Loucy (cell line): ENCODE measurements at regions not wholly inside any gene's neighbourhood (a gene's known extent, or its start where the extent isn't known, plus 50 kb on each side); places are given as distances from the start of the nearest gene placed in this dataset.

ENCODE experiments used
- H2AFZ ChIP-seq: fragments of 200-600 bp; sonication (generic); 2 replicates; pipeline ENCODE4 v1.6.0; 2016; ENCODE audit warnings: antibody characterized with exemption, mild to moderate bottlenecking, low read length, moderate library complexity
- H3F3A ChIP-seq: fragments of 200-600 bp; 2 replicates; pipeline ENCODE4 v1.6.0; 2016; ENCODE audit warnings: antibody characterized with exemption, low read depth, mild to moderate bottlenecking
- H3K27me3 ChIP-seq: fragments of 200-600 bp; sonication (generic); 2 replicates; pipeline ENCODE4 v1.6.1; 2014; ENCODE audit warnings: low read length, mild to moderate bottlenecking; ENCODE audit not compliant: insufficient read depth, poor library complexity, severe bottlenecking
- H3K36me3 ChIP-seq: fragments of 200-600 bp; sonication (generic); 2 replicates; pipeline ENCODE4 v1.6.1; 2016; ENCODE audit warnings: low read length; ENCODE audit not compliant: insufficient read depth
- H3K4me1 ChIP-seq: fragments of 200-600 bp; sonication (generic); 2 replicates; pipeline ENCODE4 v1.5.1; 2014; ENCODE audit warnings: low read length, mild to moderate bottlenecking; ENCODE audit not compliant: insufficient read depth, poor library complexity, severe bottlenecking
- H3K4me2 ChIP-seq: fragments of 200-600 bp; sonication (generic); 2 replicates; pipeline ENCODE4 v1.6.0; 2014; ENCODE audit warnings: antibody characterized with exemption, low read length, low read depth, mild to moderate bottlenecking; ENCODE audit not compliant: poor library complexity, severe bottlenecking
- H3K4me3 ChIP-seq: fragments of 200-600 bp; sonication (generic); 2 replicates; pipeline ENCODE4 v1.5.1; 2014; ENCODE audit warnings: low read length, mild to moderate bottlenecking, mixed read lengths; ENCODE audit not compliant: poor library complexity, severe bottlenecking
- H3K79me2 ChIP-seq: fragments of 200-600 bp; sonication (generic); 2 replicates; pipeline ENCODE4 v1.6.1; 2014; ENCODE audit warnings: low read length; ENCODE audit not compliant: insufficient read depth
- H3K9ac ChIP-seq: fragments of 200-600 bp; sonication (generic); 2 replicates; pipeline ENCODE4 v1.6.0; 2014; ENCODE audit warnings: mild to moderate bottlenecking, low read depth, low read length, moderate library complexity; ENCODE audit not compliant: poor library complexity, severe bottlenecking
- H3K9me2 ChIP-seq: fragments of 200-600 bp; sonication (generic); replicated peaks from 2 replicates; pipeline ENCODE4 v1.6.1; 2016; ENCODE audit warnings: low read depth, low read length, mixed read lengths
- H3K9me3 ChIP-seq: fragments of 200-600 bp; sonication (generic); 2 replicates; pipeline ENCODE4 v1.6.1; 2014; ENCODE audit warnings: mild to moderate bottlenecking, antibody characterized with exemption, low read length, low read depth; ENCODE audit not compliant: insufficient read depth
- H4K20me1 ChIP-seq: fragments of 200-600 bp; sonication (generic); 2 replicates; pipeline ENCODE4 v1.6.0; 2014; ENCODE audit warnings: antibody characterized with exemption, low read length, mild to moderate bottlenecking; ENCODE audit not compliant: insufficient read depth, poor library complexity, severe bottlenecking
- CTCF ChIP-seq: fragments of 200-600 bp; sonication (generic); conservative IDR thresholded peaks from 2 replicates; pipeline ENCODE4 v1.5.1; 2014; ENCODE audit warnings: mild to moderate bottlenecking, antibody characterized with exemption, low read length
- EZH2phosphoT487 ChIP-seq: fragments of 200-600 bp; IDR thresholded peaks from 2 replicates; pipeline ENCODE4 v1.6.1; 2018; ENCODE audit warnings: antibody characterized with exemption, mild to moderate bottlenecking, moderate library complexity, borderline replicate concordance

GRCh38 chr9:25025156-25025555 lies 479.5 kb upstream of the IZUMO3 start:
- no peaks in the 10 kb centered on the region for H3K4me1 ChIP-seq
- H4K20me1 ChIP-seq = no peaks in the 10 kb centered on the region
- H3F3A ChIP-seq = no peaks in the 10 kb centered on the region
- H3K9ac ChIP-seq = no peak overlapping the region
- H3K27me3 ChIP-seq = no peaks in the 10 kb centered on the region
- H3K9me3 ChIP-seq = no peaks in the 10 kb centered on the region
- H3K4me3 ChIP-seq = no peak overlapping the region
- TF ChIP-seq CTCF (no peak), EZH2phosphoT487 (no peak)
- no peaks in the 10 kb centered on the region for H3K36me3 ChIP-seq
- H3K4me2 ChIP-seq = no peak overlapping the region
- H3K9me2 ChIP-seq = no peaks in the 10 kb centered on the region
- H3K79me2 ChIP-seq = no peaks in the 10 kb centered on the region
- no peak overlapping the region for H2AFZ ChIP-seq

GRCh38 chr9:25017779-25018178 lies 472.1 kb upstream of the IZUMO3 start:
- H3K9ac ChIP-seq = no peak overlapping the region
- no peaks in the 10 kb centered on the region for H3K9me2 ChIP-seq
- H3K4me1 ChIP-seq = no peaks in the 10 kb centered on the region
- H3K4me2 ChIP-seq = no peak overlapping the region
- H3K27me3 ChIP-seq = no peaks in the 10 kb centered on the region
- H3K9me3 ChIP-seq = no peaks in the 10 kb centered on the region
- H3F3A ChIP-seq = no peaks in the 10 kb centered on the region
- no peaks in the 10 kb centered on the region for H3K79me2 ChIP-seq
- H4K20me1 ChIP-seq = no peaks in the 10 kb centered on the region
- TF ChIP-seq CTCF (no peak), EZH2phosphoT487 (no peak)
- no peak overlapping the region for H2AFZ ChIP-seq
- no peak overlapping the region for H3K4me3 ChIP-seq
- no peaks in the 10 kb centered on the region for H3K36me3 ChIP-seq

GRCh38 chr9:25010027-25010662 lies 464.4 kb upstream of the IZUMO3 start:
- Histone ChIP-seq H4K20me1 (no peaks in the 10 kb centered on the region), H3K27me3 (no peaks in the 10 kb centered on the region), H3K4me2 (no peak overlapping the region), H3K9ac (no peak overlapping the region), H3F3A (no peaks in the 10 kb centered on the region), H3K4me1 (no peaks in the 10 kb centered on the region), H2AFZ (no peak overlapping the region), H3K9me3 (no peaks in the 10 kb centered on the region), H3K4me3 (no peak overlapping the region), H3K9me2 (no peaks in the 10 kb centered on the region), H3K36me3 (no peaks in the 10 kb centered on the region), H3K79me2 (no peaks in the 10 kb centered on the region)
- TF ChIP-seq EZH2phosphoT487 (no peak), CTCF (no peak)
